ENCODE measurements at regions not wholly inside any gene's neighbourhood (a gene's known extent, or its start where the extent isn't known, plus 50 kb on each side); places are given as distances from the start of the nearest gene placed in this dataset.

- Histone ChIP-seq H3K9ac (ENCODE audit: low read depth, low read length) (no peak overlapping the region), H3K36me3 (ENCODE audit: control insufficient read depth, insufficient read depth, low read length) (no peaks in the 10 kb centered on the region), H3K9me3 (ENCODE audit: control insufficient read depth, insufficient read depth, low read length) (no peaks in the 10 kb centered on the region), H4K91ac (ENCODE audit: insufficient read depth, low read depth, low read length) (no peak overlapping the region), H4K20me1 (ENCODE audit: insufficient read depth, low read length) (no peaks in the 10 kb centered on the region), H3K4ac (ENCODE audit: low read depth, low read length) (no peak overlapping the region), H3K14ac (replicated peaks; ENCODE audit: low read depth, low read length) (no peak overlapping the region), H3K79me1 (ENCODE audit: low read depth in 1 of 2, low read length in 2 of 2) (no peaks in the 10 kb centered on the region), H2BK120ac (ENCODE audit: low read depth, low read length) (no peak overlapping the region), H3K27me3 (ENCODE audit: control insufficient read depth, insufficient read depth, low read length) (no peaks in the 10 kb centered on the region), H3K18ac (ENCODE audit: low read depth, low read length) (no peak overlapping the region), H3K27ac (ENCODE audit: insufficient read depth, low read length) (no peak overlapping the region), H2BK5ac (ENCODE audit: low read depth, low read length, poor library complexity, severe bottlenecking) (no peak overlapping the region), H3K56ac (ENCODE audit: extremely low read depth, insufficient read depth, low read length) (no peak overlapping the region), H2BK15ac (ENCODE audit: low read depth, low read length) (no peak overlapping the region), H3K4me1 (ENCODE audit: control insufficient read depth, insufficient read depth, low read length) (no peaks in the 10 kb centered on the region), H2AK5ac (ENCODE audit: low read depth, low read length) (no peak overlapping the region), H2BK20ac (ENCODE audit: low read depth, low read length) (no peak overlapping the region), H3K4me3 (ENCODE audit: insufficient read depth, low read depth, low read length) (no peak overlapping the region), H4K5ac (ENCODE audit: low read depth, low read length) (no peak overlapping the region), H4K8ac (ENCODE audit: low read depth in 2 of 2, low read length in 2 of 2) (no peak overlapping the region), H3K9me1 (ENCODE audit: insufficient read depth, low read length) (no peaks in the 10 kb centered on the region), H2AFZ (replicated peaks; ENCODE audit: low read length, poor library complexity) (no peak overlapping the region), H2AK9ac (replicated peaks; ENCODE audit: low read depth, low read length, poor library complexity) (no peak overlapping the region), H3K23ac (ENCODE audit: low read depth, low read length) (no peak overlapping the region), H3K4me2 (ENCODE audit: low read depth, low read length) (no peak overlapping the region)
- TF ChIP-seq RAD21 (IDR thresholded peaks at IDR 0.05; ENCODE audit: low read length) (no peak), RCOR1 (IDR thresholded peaks at IDR 0.05; ENCODE audit: insufficient replicate concordance, low read length) (no peak), CEBPB (IDR thresholded peaks at IDR 0.05; ENCODE audit: low read depth, low read length) (peak; percentile 37; the same call in 1 of the 2 replicates)
- intact Hi-C loops (cut with micrococcal nuclease) (no loop called here), in situ Hi-C loops (cut with MboI; ENCODE audit: low sequenced_read_pairs) (no loop called here), dilution Hi-C loops (cut with HindIII; ENCODE audit: low sequenced_read_pairs, unreplicated experiment) (no loop called here)
- ChIA-PET CTCF (no interaction called here), POLR2A (ENCODE audit: unreplicated experiment) (no interaction called here)
- BruUV-seq (replicated peaks) = no TSS peak
- DNase-seq (no peak), ATAC-seq (ENCODE audit: low read depth) (no peak)
- WGBS, 2 experiments (ENCODE audit: extremely low coverage in 2 of 2, insufficient read length in 1 of 2) = 50% methylated on average over 1 of the region's 5 CpGs; no CpG with 5 or more reads in 1 of the 2 experiments
Observed at GRCh38 chr5:106307265-106307664, 1363.5 kb downstream of the EFNA5 start.

Data from IMR-90 (cell line).